SU-DHL-6 (cell line): ENCODE measurements at regions not wholly inside any gene's neighbourhood (a gene's known extent, or its start where the extent isn't known, plus 50 kb on each side); places are given as distances from the start of the nearest gene placed in this dataset.

Source experiments
- H2AFZ ChIP-seq: fragments of 200-600 bp; sonication (generic); 2 replicates; pipeline ENCODE4 v1.6.1; 2014; ENCODE audit warnings: low read depth, mild to moderate bottlenecking, moderate library complexity, mixed read lengths, antibody characterized with exemption, low read length; ENCODE audit not compliant: severe bottlenecking
- H3F3A ChIP-seq: fragments of 200-600 bp; shearing (Covaris generic); 2 replicates; pipeline ENCODE4 v1.6.0; 2016; ENCODE audit warnings: antibody characterized with exemption, mild to moderate bottlenecking; ENCODE audit not compliant: insufficient read depth
- H3K27ac ChIP-seq: fragments of 200-600 bp; sonication (generic); 2 replicates; pipeline ENCODE4 v1.5.1; 2016; ENCODE audit warnings: low read depth, mild to moderate bottlenecking, low read length, moderate library complexity, mixed read lengths
- H3K27me3 ChIP-seq: fragments of 200-600 bp; sonication (generic), shearing (Covaris generic); 2 replicates; pipeline ENCODE4 v1.6.0; 2014; ENCODE audit warnings: mild to moderate bottlenecking, low read length
- H3K36me3 ChIP-seq: fragments of 200-600 bp; sonication (generic); 2 replicates; pipeline ENCODE4 v1.6.1; 2014; ENCODE audit warnings: mild to moderate bottlenecking, low read length, mixed read lengths
- H3K4me2 ChIP-seq: fragments of 300-600, 200-600 bp; shearing (Covaris generic), sonication (generic); 2 replicates; pipeline ENCODE4 v1.6.0; 2014; ENCODE audit warnings: low read length, low read depth, mild to moderate bottlenecking; ENCODE audit not compliant: poor library complexity, severe bottlenecking
- H3K4me3 ChIP-seq: fragments of 200-600 bp; sonication (generic); 2 replicates; pipeline ENCODE4 v1.5.1; 2014; ENCODE audit warnings: antibody characterized with exemption, low read length, mild to moderate bottlenecking, mixed read lengths; ENCODE audit not compliant: insufficient read depth, poor library complexity, severe bottlenecking
- H3K79me2 ChIP-seq: fragments of 200-600 bp; sonication (generic); 2 replicates; pipeline ENCODE4 v1.6.1; 2014; ENCODE audit warnings: mild to moderate bottlenecking, low read length, moderate library complexity; ENCODE audit not compliant: insufficient read depth
- H3K9ac ChIP-seq: fragments of 200-600 bp; sonication (generic); 2 replicates; pipeline ENCODE4 v1.7.0; 2014; ENCODE audit warnings: mild to moderate bottlenecking, low read length
- H3K9me2 ChIP-seq: fragments of 200-600 bp; sonication (generic); replicated peaks from 2 replicates; pipeline ENCODE4 v1.6.1; 2014; ENCODE audit warnings: low read length; ENCODE audit not compliant: insufficient read depth
- H3K9me3 ChIP-seq: fragments of 200-600 bp; sonication (generic); 2 replicates; pipeline ENCODE4 v1.6.1; 2014; ENCODE audit warnings: low read length, mixed read lengths; ENCODE audit not compliant: insufficient read depth
- H4K20me1 ChIP-seq: fragments of 200-600 bp; sonication (generic); 2 replicates; pipeline ENCODE4 v1.6.1; 2014; ENCODE audit warnings: low read depth, mild to moderate bottlenecking, antibody characterized with exemption, low read length, moderate library complexity, mixed read lengths
- CTCF ChIP-seq: fragments of 200-600 bp; sonication (generic); IDR thresholded peaks from one replicate; pipeline ENCODE4 v1.5.1; 2017; ENCODE audit warnings: antibody characterized with exemption, mild to moderate bottlenecking, low read length, moderate library complexity; ENCODE audit not compliant: insufficient read depth, poor library complexity, severe bottlenecking
- EZH2phosphoT487 ChIP-seq: fragments of 200-600 bp; sonication (generic), shearing (Covaris generic); conservative IDR thresholded peaks from 2 replicates; pipeline ENCODE4 v1.6.1; 2018; ENCODE audit warnings: mild to moderate bottlenecking, antibody characterized with exemption, low read length, moderate library complexity, mixed read lengths

DNA sequence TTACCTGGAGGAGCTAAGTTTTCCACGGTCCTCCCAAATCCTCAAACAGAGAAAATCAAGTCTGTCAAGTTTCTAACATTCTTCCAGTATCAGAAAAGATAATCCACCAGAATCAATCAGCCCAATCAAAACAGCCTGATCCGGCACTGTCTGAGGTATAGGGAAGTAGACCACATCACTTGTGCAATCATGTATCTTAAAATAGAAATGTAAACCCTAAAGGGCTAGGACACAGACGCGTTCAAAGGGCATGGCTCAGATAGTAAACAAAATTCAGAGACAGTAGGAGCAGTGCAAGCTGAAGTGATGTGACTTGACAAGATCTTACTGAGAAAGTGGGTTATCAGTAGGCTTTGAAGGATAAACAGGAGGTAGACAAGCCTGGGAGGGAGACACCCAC is 252.4 kb upstream of the DAPK1 start:
- Histone ChIP-seq H3K4me3 (no peak overlapping the region), H4K20me1 (no peaks in the 10 kb centered on the region), H3K79me2 (no peaks in the 10 kb centered on the region), H3K27me3 (no peaks in the 10 kb centered on the region; the same call in 1 of the 2 replicates), H3K27ac (no peak overlapping the region), H3K9ac (no peak overlapping the region), H2AFZ (no peak overlapping the region), H3K36me3 (no peaks in the 10 kb centered on the region), H3K9me3 (no peaks in the 10 kb centered on the region), H3K9me2 (no peaks in the 10 kb centered on the region; the same call in 1 of the 2 replicates), H3K4me2 (no peak overlapping the region), H3F3A (no peaks in the 10 kb centered on the region)
- TF ChIP-seq EZH2phosphoT487 (no peak), CTCF (no peak)

DNA sequence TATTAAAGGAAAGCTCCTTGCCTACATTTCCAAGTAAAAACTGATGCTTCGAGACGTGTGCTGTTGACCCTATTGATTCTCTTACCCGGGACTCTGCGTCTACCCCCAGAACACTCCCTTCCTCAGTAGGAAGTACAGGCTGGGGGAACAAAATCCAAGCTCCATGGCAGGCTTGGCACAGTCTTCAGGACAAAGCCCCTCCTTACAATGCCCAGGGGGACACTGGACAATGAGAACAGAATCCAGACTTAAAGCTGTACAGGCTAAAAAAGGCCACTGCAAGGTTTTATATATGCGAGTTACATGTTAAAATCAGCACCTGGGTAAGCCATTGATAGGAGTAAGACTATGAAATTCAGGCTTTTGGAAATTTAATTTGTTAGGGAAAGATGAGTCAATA is 250.6 kb upstream of the DAPK1 start:
- Histone ChIP-seq H3K36me3 (no peaks in the 10 kb centered on the region), H3K9ac (no peak overlapping the region), H3K4me2 (no peak overlapping the region), H3K27me3 (no peaks in the 10 kb centered on the region; the same call in 1 of the 2 replicates), H4K20me1 (no peaks in the 10 kb centered on the region), H3K27ac (no peak overlapping the region), H3F3A (no peaks in the 10 kb centered on the region), H3K9me3 (no peaks in the 10 kb centered on the region), H2AFZ (no peak overlapping the region), H3K9me2 (no peaks in the 10 kb centered on the region; the same call in 1 of the 2 replicates), H3K79me2 (no peaks in the 10 kb centered on the region), H3K4me3 (no peak overlapping the region)
- TF ChIP-seq CTCF: no peak
- TF ChIP-seq EZH2phosphoT487: no peak

DNA sequence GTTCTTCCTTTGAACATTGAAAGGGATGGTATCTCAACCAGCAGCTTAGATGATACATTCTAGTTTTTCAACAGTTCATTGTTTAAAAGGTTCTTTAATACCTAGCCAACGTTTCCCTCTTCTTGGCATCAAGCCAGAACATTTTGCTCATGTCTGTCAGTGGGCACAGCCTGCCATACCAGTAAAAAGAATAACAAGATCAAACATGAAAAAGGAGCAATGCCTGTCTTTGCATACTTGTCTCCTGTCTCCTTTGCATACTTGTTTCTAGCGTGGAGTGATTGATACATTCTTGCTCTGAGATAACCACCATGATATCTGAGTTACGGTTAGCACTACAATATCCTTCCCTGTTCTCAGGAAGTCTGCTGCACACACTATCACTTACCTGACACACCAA is 248.6 kb upstream of the DAPK1 start:
- Histone ChIP-seq H3K36me3 (no peaks in the 10 kb centered on the region), H3K9me2 (no peaks in the 10 kb centered on the region; the same call in 1 of the 2 replicates), H3K27ac (no peak overlapping the region), H3K4me3 (no peak overlapping the region), H3K27me3 (no peaks in the 10 kb centered on the region; the same call in 1 of the 2 replicates), H2AFZ (no peak overlapping the region), H3F3A (no peaks in the 10 kb centered on the region), H3K79me2 (no peaks in the 10 kb centered on the region), H3K9me3 (no peaks in the 10 kb centered on the region), H4K20me1 (no peaks in the 10 kb centered on the region), H3K9ac (no peak overlapping the region), H3K4me2 (no peak overlapping the region)
- TF ChIP-seq CTCF (no peak), EZH2phosphoT487 (no peak)
